ENCODE measurements at regions not wholly inside any gene's neighbourhood (a gene's known extent, or its start where the extent isn't known, plus 50 kb on each side); places are given as distances from the start of the nearest gene placed in this dataset.

DNA sequence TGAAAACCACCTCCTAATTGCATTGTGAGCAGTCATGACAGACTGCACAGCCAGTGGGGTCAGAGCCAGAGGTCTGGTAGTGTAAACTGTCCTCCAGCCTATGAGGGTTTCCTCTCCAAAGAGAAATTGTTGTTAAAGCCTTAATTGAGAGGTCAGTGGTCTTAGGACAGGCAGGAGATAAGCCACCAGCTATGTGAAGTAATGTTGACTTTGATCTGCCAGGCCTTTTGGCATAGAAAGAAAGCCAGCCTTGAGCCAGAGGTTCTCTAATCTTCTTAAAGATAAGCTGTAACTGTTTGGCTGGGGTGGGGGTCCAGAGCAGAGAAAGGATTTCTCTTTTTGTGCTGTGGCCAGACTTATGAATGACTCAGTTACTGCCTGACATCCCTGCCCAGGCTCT lies 248.4 kb downstream of the WDR11 start:
- no peak for DNase-seq (ENCODE audit: low read depth)

DNA sequence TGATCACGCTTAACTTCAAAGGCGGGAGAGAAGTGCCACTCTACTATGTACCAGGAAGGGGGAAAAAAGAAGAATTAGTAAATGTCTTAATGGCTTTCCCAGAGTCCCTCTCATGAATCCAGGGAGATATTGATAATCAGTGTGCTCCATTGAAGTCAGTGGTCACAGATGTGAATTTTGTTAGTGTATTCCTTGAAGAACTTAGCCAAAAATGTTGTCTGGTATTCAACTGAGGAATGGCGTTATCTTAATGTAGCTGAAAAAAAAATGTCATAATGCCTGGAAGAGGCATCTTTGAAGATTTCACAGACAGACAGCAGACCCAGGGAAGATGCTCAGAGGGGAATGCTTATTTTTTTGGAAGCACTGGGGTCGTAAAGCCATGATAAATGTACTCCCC lies 250.4 kb downstream of the WDR11 start:
- DNase-seq (ENCODE audit: low read depth), result no peak

DNA sequence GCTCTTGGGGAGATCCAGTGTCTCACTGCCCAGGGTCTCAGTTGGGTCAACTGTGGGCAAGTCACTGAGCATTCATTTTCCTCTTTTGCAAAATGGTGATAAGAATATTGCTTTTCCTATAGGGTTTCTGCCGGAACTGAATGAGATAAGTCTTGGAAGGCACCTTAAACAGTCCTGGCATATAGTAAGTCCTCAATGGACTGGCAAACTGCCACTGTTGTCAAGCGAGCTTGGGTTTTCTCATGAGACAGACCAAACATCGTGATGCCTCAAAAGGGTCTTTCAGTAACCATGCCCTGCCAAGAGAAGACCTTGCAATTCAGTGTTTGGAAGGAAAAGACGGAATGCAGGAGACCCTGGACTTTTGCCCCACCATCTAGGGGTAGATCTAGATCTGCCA lies 251.5 kb downstream of the WDR11 start:
- DNase-seq (ENCODE audit: low read depth), result no peak

DNA sequence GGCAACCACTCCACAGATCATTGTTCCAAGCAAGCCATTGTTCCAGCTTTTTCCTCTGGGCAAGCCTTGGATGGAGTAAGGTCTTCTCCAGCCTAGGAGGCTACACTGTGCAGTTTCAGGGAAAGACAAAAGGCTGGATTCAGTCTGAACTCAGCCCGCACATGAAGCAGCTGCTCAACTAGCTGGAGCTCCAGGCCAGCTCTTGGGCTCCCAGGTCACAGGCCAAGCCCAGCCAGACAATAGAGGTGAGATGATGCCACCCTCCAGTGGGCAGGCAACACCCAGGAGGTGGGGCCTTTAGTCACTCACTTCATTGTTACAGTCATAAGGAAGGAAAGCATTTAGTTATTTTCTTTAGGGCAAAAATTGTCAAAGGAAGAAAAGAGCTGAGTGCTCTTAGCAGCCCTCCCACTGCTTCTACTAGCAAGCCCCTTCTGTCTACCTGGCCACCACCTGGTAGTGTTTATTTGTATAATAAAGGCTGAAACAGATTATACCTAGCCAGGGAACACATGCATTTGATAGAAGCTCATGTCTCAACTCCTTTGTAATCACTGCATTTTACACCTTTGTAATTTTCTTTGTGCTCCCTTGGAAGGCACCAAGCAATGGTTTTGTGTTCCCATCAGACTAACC lies 253.4 kb downstream of the WDR11 start:
- no peak for DNase-seq (ENCODE audit: low read depth)

DNA sequence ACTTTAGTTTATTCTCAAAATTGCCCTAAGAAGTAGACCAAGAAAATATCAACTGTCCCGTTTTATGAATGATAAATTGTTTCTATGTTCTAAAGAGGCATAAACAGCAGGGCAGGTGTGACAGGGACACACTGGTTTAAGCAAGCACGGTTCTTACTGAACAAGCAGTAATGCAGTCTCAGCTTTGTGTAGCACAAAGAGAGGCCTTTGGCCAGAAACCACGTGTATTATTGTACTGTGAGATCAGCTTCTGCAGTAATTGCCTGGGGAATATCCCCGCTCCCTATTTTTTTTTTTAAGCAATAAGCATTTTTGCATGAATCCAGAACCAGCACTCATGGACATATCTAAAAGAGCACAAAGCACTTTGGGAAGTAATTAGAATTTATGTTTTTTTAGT lies 255.4 kb downstream of the WDR11 start:
- no peak for DNase-seq (ENCODE audit: low read depth)

DNA sequence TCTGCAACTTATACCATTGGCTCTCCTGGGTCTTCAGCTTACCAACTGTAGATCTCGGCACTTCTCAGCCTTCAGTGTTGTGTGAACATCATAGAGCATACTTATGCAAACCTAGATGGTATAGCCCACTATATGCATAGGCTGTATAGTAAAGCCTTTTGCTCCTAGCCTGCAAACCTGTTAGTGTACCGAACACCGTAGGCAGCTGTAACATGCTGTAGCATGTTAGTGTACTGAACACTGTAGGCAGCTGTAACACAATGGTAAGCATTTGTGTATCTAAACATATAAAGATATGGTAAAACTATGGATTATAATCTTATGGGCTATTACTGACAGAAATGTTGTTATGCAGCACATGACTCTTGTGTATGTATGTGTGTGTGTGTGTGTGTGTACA lies 256.9 kb downstream of the WDR11 start:
- no peak for DNase-seq (ENCODE audit: low read depth)

DNA sequence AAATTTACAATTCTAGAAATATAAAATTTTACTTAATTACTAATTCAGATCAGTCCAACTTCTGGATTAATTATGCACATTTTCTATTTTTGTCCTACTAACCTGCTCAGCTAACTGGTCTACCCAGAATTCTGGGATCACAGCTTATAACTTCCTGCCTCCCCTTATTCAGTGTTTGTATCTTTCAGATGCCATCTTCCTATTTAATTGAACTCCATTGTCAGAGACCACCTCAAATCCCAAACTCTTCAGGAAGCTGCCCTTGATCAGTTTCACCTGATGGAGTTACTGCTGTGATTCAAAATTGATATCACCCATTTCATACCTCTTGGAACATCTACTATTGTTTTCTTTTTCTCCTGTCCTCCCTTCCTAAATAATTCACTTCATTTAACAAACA lies 259.2 kb downstream of the WDR11 start:
- DNase-seq (ENCODE audit: low read depth), result no peak

DNA sequence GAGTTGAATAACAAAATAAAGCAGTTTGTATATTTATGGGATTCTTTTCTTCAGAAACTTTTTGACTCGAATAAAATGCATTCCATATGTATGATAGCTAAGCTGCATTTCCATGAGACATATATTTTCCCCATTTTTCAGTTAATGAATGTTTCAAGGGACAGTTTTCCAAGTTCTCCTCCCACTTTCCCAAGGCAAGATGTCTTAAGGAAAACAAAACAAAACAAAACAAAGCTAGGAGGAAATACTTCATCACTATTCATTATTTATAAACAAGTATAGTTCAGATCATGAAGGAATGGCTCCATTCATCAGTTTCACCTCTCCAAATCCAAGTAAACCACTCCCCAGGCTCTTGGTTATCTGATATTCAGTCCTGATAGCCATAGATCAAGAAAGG lies 261.0 kb downstream of the WDR11 start:
- no peak for DNase-seq (ENCODE audit: low read depth)

DNA sequence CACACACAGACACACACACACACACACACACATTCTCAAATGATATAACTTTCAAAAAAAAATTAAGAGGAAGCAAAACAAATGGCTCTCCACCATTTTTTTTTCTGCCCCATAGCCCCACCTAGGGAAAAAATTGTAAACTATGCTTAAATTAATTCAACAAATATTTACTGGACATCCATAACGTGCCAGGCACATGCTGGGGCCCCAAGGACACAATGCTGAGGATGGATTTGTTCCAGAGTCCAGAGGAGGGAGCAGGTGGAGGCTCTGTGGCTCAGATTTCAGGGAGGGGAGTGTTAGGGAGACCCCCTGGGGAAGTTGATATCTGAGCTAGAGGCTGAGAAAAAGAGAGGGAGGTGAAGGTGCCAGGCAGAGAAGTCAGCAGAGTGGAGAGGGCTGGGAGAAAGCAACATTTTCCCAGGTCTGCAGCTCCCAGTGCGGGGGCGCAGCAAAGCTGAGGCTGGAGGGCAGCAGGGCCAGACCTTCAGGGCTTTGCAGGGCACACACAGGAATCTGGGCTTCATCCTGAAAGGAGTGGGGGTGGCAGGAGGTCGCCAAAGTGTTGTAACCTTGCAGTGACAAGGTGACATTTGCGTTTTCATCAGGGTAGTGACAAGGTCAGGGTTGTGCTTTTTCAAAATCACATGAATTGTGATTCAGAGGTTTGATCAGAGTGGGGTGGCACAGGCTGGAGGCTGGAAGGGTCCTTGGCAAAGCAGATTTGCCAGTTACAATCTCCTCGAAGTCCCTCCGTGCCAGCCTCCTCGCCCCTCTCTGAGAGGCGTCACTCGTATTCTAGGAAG lies 261.6 kb downstream of the WDR11 start:
- no peak for DNase-seq (ENCODE audit: low read depth)

DNA sequence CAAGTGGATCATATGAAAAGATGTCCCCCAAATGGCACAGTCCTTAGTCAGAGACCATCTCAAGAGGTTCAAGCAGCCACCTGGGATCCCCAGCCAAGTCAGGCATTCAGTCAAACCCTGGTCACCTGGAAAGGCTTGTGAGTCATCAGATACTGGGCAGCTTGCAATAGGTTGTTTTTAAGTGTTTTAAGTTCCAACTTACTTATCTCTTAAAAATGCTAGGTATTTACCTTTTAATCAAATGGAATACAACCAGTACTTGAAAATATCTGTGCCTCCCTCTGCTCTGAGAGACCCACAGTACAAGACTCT lies 262.2 kb downstream of the WDR11 start:
- DNase-seq (ENCODE audit: low read depth), result no peak

DNA sequence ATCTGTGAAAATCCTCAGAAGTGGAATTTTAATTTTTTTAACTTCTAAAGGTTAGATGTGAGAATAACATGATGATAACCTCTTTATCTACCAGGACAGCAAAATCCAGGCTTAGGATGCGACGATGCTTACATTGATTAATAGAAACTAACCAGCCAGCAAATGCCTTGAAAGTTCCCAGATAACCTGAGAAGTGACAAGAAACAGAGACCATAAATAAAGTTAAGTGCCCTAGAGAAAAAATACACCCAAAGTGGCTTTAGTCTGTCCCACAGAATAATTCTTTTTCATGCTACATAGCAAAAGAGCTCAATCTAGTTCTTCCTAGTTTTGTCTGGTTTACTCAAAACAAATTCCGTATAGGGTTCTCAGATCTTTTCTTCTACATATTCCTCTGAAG lies 262.7 kb downstream of the WDR11 start:
- no peak for DNase-seq (ENCODE audit: low read depth)

DNA sequence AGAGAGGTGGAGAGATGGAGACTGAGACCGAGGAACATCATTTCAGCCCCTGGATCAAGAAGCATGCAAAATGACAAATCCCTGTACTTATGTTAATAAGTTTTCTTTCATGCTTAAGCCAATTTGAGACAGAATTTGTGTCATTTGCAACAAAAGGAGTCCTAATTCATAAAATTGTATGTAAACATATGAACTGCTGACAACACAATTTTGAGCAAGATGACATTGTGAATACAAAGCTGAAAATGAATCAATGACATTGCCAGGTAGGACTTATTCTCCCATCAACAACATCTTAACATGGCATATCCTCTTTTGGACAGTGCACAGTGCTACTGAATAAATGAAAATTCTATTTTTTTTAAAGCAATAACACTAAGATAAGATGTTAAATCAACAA lies 264.0 kb downstream of the WDR11 start:
- no peak for DNase-seq (ENCODE audit: low read depth)

DNA sequence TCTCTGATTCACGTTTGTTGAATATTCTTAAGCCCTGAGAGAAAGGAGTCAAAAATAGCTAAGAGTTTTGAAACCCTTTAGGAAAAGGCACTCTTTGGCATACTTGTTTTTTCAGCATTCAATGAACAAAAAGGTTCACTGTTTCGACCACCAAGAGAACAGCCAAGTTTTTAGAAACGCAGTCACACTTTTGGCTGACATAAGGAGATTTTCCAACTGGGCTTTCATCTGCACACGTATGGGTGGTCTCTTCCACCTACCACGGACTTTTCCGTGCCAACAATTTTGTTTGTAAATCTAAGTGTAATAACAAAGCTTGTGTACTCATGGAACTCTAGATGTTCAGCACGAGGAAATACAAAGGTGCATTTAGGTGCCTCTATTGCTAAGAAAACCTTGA lies 270.3 kb downstream of the WDR11 start:
- no peak for DNase-seq (ENCODE audit: low read depth)

DNA sequence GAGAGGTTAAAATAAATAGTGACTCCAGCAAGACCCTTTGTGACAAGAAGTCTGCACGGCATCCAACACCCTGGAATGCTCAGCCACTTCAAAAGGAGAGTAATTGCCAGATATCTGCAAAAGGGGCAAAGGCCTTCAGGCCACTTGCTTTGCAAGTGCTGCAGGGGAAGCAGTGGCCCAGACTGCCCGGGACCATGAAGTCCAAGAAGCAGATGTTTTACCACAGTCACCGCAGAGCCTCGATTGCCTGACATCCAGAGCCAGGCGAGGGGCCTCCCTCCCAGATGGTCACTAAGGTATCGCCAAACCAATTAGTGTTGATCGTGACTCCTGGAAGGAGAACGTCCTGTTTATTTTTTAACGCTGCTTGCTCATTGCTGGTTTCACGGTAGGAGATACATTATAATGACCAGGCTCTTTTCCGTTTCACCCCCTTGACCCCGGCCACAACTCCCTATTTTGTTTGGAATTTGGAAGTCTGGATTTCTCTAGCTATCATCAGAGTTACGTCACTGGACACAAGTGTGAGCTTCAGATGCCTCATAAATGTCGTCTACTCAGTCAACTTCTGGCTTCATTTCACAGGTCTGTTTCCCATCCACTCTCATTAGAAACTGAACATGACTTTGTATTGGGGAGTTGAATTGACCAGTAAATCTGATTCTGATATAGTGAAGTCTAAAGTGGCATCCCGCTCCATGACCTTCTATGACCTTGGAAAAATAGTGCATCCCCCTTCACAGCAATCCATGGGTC lies 276.2 kb downstream of the WDR11 start:
- DNase-seq (ENCODE audit: low read depth), result no peak

DNA sequence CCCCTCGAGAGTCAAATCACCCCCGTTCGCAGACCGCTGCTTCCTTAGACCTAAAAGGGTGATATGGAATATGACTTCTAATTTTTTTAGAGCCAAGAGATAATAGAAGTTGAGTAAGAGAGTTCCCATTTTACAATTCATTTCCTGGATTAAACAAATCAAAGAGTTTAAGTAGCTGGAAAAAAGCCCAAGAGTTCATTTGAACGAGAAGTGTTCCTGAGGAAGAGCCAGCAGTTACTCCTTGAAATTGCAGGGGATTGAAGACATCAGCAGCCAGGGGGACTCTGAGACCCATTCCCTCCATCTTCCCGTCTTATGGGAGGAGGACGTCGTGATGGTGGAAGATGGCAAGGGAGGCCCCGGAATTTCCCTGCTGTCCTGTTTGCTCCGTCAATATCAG lies 277.0 kb downstream of the WDR11 start:
- no peak for DNase-seq (ENCODE audit: low read depth)

DNA sequence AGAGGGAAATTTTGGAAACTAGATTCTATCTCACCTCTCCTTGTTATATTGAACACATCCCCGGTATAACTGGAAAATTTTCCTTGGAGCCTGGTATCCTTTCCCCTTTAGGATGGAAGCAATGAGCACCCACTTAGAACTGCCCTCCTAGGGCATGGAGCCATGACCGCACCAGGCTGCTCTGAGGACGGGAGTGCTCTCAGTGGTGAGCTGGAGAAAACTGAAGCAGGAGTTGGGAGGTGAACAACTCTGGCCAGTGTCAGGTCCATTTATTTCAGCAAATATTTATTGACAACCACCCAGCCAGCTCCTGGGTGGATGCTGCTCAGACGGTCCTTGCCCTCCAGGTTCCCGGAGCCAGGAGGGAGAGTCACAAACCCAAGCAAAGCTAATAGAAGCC lies 278.1 kb downstream of the WDR11 start:
- no peak for DNase-seq (ENCODE audit: low read depth)

DNA sequence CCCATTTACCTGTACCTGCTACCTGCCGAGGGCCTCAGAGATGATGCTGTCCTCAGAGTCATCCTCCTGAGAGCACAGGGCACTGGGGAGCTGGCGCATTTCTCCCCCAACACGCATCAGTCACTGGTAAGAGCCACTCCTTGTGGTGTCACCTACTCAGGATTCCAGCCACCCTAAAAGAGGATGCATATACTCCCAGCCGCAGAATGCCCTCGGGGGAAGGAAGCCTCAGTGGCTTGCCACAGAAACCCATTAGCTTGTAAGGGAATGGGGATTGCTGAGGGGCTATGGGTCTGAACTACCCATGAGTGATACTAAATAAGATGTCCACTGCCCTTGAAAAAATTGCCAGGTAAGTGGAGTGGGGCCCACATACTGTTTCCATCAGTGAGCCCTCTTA lies 279.2 kb downstream of the WDR11 start:
- DNase-seq (ENCODE audit: low read depth), result no peak

DNA sequence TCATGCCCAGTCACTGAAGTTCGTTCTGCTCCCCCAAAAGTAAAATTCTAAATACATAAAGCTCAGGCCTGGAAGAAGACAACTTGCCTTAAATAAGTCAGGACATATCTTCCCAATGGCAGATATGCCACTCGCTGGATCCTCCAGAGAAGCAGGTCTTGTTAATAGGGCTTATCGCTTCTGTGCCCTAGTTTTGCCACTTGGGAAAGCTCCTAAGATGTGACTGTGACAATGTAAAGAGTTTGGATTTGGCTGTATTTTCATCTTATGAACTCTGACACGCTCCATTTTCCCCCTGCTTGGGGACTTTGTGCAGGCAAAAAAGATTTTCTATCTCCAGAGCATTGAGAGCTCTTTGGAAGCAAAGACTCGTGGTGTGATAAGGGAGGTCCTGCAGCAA lies 279.9 kb downstream of the WDR11 start:
- DNase-seq (ENCODE audit: low read depth), result no peak

DNA sequence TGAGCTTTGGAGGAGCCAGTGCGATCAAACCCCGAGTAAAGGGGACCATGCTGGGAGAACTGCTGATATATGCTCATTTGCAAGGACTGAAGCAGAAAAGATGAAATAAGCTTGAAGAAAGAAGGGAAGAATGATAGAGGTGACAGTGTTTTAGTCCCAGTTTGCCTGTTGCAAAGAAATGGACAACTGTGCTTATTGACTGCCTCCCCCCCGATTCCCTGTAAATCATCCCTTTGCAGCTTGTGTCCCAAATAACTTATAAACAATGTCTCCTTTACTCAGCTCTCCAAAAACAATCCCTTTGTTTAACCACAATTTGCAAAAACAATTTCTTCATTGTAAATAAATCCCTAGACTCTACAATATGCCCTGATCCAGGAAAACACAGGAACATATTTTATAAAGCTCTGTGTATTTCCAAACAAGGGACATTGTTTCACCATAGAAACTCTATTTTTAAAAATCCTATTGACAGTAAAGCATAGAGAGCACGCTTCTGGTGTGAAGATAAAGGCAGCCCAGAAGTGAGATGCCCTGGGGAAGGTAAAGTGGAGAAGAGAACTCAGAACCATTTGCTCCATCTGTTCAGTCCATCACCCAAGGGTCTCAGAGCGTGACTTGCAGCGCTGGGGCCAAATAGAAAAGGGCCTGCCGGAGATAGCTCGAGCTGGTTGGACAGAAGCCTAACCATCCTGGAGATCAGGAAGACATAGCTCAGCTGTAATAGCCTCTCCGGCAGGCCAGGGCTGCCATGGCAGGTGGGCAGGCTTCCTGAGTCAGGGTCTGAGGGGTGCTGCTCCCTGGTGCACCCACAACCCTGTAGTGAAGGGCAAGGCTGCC lies 280.5 kb downstream of the WDR11 start:
- no peak for DNase-seq (ENCODE audit: low read depth)

DNA sequence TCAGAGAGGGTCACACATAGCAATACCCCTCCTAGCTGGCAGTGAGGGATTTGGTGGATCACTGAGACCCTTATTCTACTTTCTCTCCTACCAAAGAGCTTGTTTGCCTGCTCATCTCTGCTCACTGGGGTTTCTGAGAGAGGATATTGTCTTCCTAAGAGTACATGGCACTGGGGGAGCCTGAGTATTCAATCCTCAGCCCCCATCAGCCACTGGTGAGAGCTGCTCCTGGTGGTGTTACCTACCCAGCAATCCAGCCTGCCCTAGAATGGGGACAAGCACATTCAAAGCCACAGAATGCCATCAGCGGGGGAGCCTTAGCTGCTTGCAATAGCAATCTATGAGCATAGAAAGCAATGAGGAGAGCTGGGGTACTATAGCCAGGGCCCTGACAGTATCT lies 281.1 kb downstream of the WDR11 start:
- no peak for DNase-seq (ENCODE audit: low read depth)

DNA sequence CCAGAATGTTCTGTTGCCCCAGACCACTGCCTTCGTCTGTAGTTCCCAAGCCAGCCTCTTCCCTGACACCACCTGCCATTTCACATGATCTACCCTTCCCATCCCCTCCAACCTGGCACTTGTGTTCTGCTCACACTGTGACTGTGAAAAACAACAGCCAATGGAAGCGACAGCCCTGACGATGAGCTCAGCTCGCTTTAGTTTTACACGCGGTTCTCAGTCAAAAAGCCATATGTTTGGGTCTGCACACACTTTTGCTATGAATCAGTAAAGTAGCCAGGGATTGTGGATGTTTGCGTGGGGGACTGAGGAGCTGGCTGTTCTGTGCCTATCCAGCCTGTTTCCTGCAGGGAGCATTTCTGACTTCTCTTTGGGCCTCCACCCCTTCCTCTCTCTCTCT lies 282.7 kb downstream of the WDR11 start:
- no peak for DNase-seq (ENCODE audit: low read depth)

DNA sequence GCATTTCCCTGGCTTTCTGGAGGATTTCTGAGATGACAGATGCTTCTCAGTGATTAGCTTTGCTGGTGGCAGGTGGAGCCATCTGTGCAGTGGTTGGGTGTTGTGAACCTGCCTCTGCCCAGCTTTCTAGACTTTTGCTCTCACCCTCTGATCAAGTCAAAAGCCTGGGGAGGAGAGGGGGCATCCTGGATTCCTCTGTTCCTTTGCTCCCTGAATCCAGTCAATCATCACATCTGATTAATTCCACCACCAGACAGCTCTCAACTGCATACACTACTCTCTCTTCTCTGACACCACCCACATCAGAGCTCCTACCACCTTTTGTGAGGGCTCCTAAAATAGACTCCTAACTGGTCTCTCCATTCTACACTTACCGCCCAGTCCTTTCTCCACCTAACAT lies 283.5 kb downstream of the WDR11 start:
- no peak for DNase-seq (ENCODE audit: low read depth)

DNA sequence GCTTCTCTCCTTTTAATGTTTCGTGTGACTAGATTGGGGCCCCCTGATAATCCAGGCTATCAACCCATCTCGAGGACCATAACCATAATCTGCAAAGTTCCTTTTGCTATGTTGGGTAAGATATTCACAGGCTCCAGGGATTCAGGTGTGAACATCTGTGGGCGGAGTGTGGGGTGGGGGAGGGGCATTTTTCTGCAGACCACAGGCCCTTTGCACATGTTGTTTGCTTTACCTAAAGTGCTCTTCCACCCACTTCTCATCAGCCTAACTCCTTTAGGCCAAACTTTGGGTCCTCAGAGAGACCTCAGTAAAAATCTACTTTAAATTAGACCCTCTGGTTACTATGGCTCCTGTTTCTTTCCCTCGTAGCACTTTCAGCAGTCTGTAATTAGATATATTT lies 284.4 kb downstream of the WDR11 start:
- DNase-seq (ENCODE audit: low read depth), result no peak

All from iris pigment epithelial cell (primary cell).